B cell (primary cell): ENCODE measurements at regions not wholly inside any gene's neighbourhood (a gene's known extent, or its start where the extent isn't known, plus 50 kb on each side); places are given as distances from the start of the nearest gene placed in this dataset.

Experiments used
- CTCF ChIP-seq: fragments of 200-600 bp; IDR thresholded peaks from one replicate; pipeline ENCODE4 v1.8.0; 2022; ENCODE audit warnings: antibody characterized with exemption, mild to moderate bottlenecking
- EZH2 ChIP-seq: IDR thresholded peaks from 2 replicates; pipeline ENCODE4 v1.6.1; 2012; ENCODE audit warnings: borderline replicate concordance, low read depth, mild to moderate bottlenecking, moderate library complexity, low read length; ENCODE audit not compliant: insufficient read depth, poor library complexity, severe bottlenecking

- TF ChIP-seq CTCF (no peak), EZH2 (no peak)
Measured at GRCh38 chr3:190242147-190242546, 80.1 kb downstream of the CLDN1 start.
